COR-L47 (cell line): ENCODE measurements at regions not wholly inside any gene's neighbourhood (a gene's known extent, or its start where the extent isn't known, plus 50 kb on each side); places are given as distances from the start of the nearest gene placed in this dataset.

Experiments
- DNase-seq: peaks from one replicate; lab custom pipeline; 2025; lab: John Stamatoyannopoulos, UW

- no peak for DNase-seq
Measured at GRCh38 chr14:66115740-66116502, 370.2 kb upstream of the CCDC196 start.

GRCh38 chr14:66116732-66117131 is 369.4 kb upstream of the CCDC196 start:
- DNase-seq = no peak

GRCh38 chr14:66117600-66117999 is 368.6 kb upstream of the CCDC196 start:
- no peak for DNase-seq

- DNase-seq = no peak
Measured at GRCh38 chr14:66119606-66120231, 366.5 kb upstream of the CCDC196 start.

- DNase-seq = no peak
Measured at GRCh38 chr14:66120402-66120801, 365.8 kb upstream of the CCDC196 start.

GRCh38 chr14:66121859-66122258 is 364.3 kb upstream of the CCDC196 start:
- DNase-seq = no peak

- no peak for DNase-seq
Measured at GRCh38 chr14:66129224-66129623, 356.9 kb upstream of the CCDC196 start.

- no peak for DNase-seq
Measured at GRCh38 chr14:66131111-66131510, 355.1 kb upstream of the CCDC196 start.

- no peak for DNase-seq
Measured at GRCh38 chr14:66133666-66134065, 352.5 kb upstream of the CCDC196 start.

GRCh38 chr14:66135831-66136230 is 350.3 kb upstream of the CCDC196 start:
- no peak for DNase-seq

GRCh38 chr14:66137081-66137480 is 349.1 kb upstream of the CCDC196 start:
- DNase-seq = no peak

- DNase-seq = no peak
Measured at GRCh38 chr14:66139432-66139831, 346.7 kb upstream of the CCDC196 start.

GRCh38 chr14:66140213-66140918 is 345.8 kb upstream of the CCDC196 start:
- DNase-seq = no peak

- no peak for DNase-seq
Measured at GRCh38 chr14:66140963-66141362, 345.2 kb upstream of the CCDC196 start.

GRCh38 chr14:66141733-66142132 is 344.4 kb upstream of the CCDC196 start:
- no peak for DNase-seq

GRCh38 chr14:66143387-66144112 is 342.6 kb upstream of the CCDC196 start:
- DNase-seq = no peak

- DNase-seq = no peak
Measured at GRCh38 chr14:66152302-66152701, 333.9 kb upstream of the CCDC196 start.

GRCh38 chr14:66152747-66153146 is 333.4 kb upstream of the CCDC196 start:
- DNase-seq = no peak

- DNase-seq = no peak
Measured at GRCh38 chr14:66163023-66163422, 323.1 kb upstream of the CCDC196 start.

GRCh38 chr14:66165337-66165736 is 320.8 kb upstream of the CCDC196 start:
- DNase-seq = no peak

GRCh38 chr14:66174453-66174891 is 311.7 kb upstream of the CCDC196 start:
- no peak for DNase-seq

GRCh38 chr14:66177935-66178334 is 308.2 kb upstream of the CCDC196 start:
- no peak for DNase-seq
